HEK293 (cell line): ENCODE measurements at regions not wholly inside any gene's neighbourhood (a gene's known extent, or its start where the extent isn't known, plus 50 kb on each side); places are given as distances from the start of the nearest gene placed in this dataset.

Source experiments
- CTCF ChIA-PET: fragments of 350-600 bp; formaldehyde crosslinking; extraction: SDS; loops from one replicate; lab custom pipeline; 2021; ENCODE audit warnings: antibody characterized with exemption; lab: Yijun Ruan, JAX
- POLR2A ChIA-PET: fragments of 300-600 bp; formaldehyde crosslinking; extraction: SDS; loops from one replicate; lab custom pipeline; 2020; ENCODE audit warnings: antibody characterized with exemption, inconsistent platforms; lab: Yijun Ruan, JAX
- H3K27ac ChIP-seq: fragments of 200-500 bp; sonication (Bioruptor generic); 2 replicates; pipeline ENCODE4 v1.5.1; 2014; ENCODE audit warnings: low read depth, low read length, control low read depth, inconsistent platforms; ENCODE audit errors: extremely low read depth
- H3K36me3 ChIP-seq, 2 experiments: fragments of 200-500 bp in 1 of 2; sonication (Bioruptor generic) in 1 of 2; 1 replicate in 1 of 2; 2 replicates in 1 of 2; pipeline ENCODE4 v1.5.1; 2014 to 2017; ENCODE audit warnings: inconsistent platforms in 2 of 2, low read length in 2 of 2; ENCODE audit not compliant: control insufficient read depth in 2 of 2, insufficient read depth in 1 of 2
- H3K4me1 ChIP-seq: fragments of 200-500 bp; sonication (Bioruptor generic); 2 replicates; pipeline ENCODE4 v1.5.1; 2014; ENCODE audit warnings: mild to moderate bottlenecking, low read length, inconsistent platforms; ENCODE audit not compliant: control insufficient read depth, insufficient read depth
- H3K4me3 ChIP-seq: 2 replicates; pipeline ENCODE4 v1.5.1; 2011; ENCODE audit warnings: low read depth, mild to moderate bottlenecking, control low read depth, low read length, moderate library complexity
- H3K9me3 ChIP-seq: fragments of 200-500 bp; sonication (Bioruptor generic); 2 replicates; pipeline ENCODE4 v1.5.1; 2014; ENCODE audit warnings: low read depth, low read length, inconsistent platforms; ENCODE audit not compliant: control insufficient read depth, insufficient read depth
- AEBP2 ChIP-seq: fragments of 450-650 bp; formaldehyde crosslinking; IDR thresholded peaks from 2 replicates; pipeline ENCODE4 v1.5.1; 2016; ENCODE audit warnings: missing biosample characterization, missing genetic modification characterization, borderline replicate concordance
- HIC1 ChIP-seq: fragments of 450-650 bp; formaldehyde crosslinking; IDR thresholded peaks from 2 replicates; pipeline ENCODE4 v1.5.1; 2016; ENCODE audit warnings: missing biosample characterization, missing genetic modification characterization
- KLF1 ChIP-seq: fragments of 450-650 bp; formaldehyde crosslinking; IDR thresholded peaks from 2 replicates; pipeline ENCODE4 v1.5.1; 2016; ENCODE audit warnings: missing biosample characterization, missing genetic modification characterization
- KLF8 ChIP-seq: fragments of 450-650 bp; formaldehyde crosslinking; IDR thresholded peaks from 2 replicates; pipeline ENCODE4 v1.5.1; 2016; ENCODE audit warnings: missing biosample characterization, missing genetic modification characterization
- SALL2 ChIP-seq: fragments of 450-650 bp; formaldehyde crosslinking; IDR thresholded peaks from 2 replicates; pipeline ENCODE4 v1.5.0; 2017; ENCODE audit warnings: missing biosample characterization, mild to moderate bottlenecking, missing genetic modification characterization, borderline replicate concordance
- SP7 ChIP-seq: fragments of 450-650 bp; formaldehyde crosslinking; IDR thresholded peaks from 2 replicates; pipeline ENCODE4 v1.5.1; 2016; ENCODE audit warnings: missing biosample characterization, missing genetic modification characterization
- ZFP3 ChIP-seq: fragments of 450-650 bp; formaldehyde crosslinking; IDR thresholded peaks from 2 replicates; pipeline ENCODE4 v1.5.1; 2016; ENCODE audit warnings: low read depth, missing biosample characterization, missing genetic modification characterization
- ZNF10 ChIP-seq: fragments of 450-650 bp; formaldehyde crosslinking; IDR thresholded peaks from 2 replicates; pipeline ENCODE4 v1.5.1; 2017; ENCODE audit warnings: missing biosample characterization, missing genetic modification characterization
- ZNF132 ChIP-seq: fragments of 450-650 bp; formaldehyde crosslinking; IDR thresholded peaks from 2 replicates; pipeline ENCODE4 v1.5.1; 2017; ENCODE audit warnings: missing biosample characterization, missing genetic modification characterization, borderline replicate concordance
- ZNF140 ChIP-seq: fragments of 450-650 bp; formaldehyde crosslinking; IDR thresholded peaks from 2 replicates; pipeline ENCODE4 v1.5.1; 2016; ENCODE audit warnings: missing biosample characterization, missing genetic modification characterization
- ZNF274 ChIP-seq, 2 experiments: fragments of 200-500 bp in 1 of 2; fragments of 450-650 bp in 1 of 2; sonication (Bioruptor generic) in 1 of 2; formaldehyde crosslinking in 1 of 2; IDR thresholded peaks; 2 replicates each; pipeline versions ENCODE4 v1.5.1 to v1.6.1; 2014 to 2016; ENCODE audit warnings: borderline replicate concordance in 1 of 2, inconsistent platforms in 1 of 2, low read length in 1 of 2, missing biosample characterization in 1 of 2, missing genetic modification characterization in 1 of 2
- ZNF280D ChIP-seq: fragments of 450-650 bp; formaldehyde crosslinking; IDR thresholded peaks from 2 replicates; pipeline ENCODE4 v1.5.1; 2016; ENCODE audit warnings: missing biosample characterization, missing genetic modification characterization
- ZNF391 ChIP-seq: fragments of 450-650 bp; formaldehyde crosslinking; IDR thresholded peaks from 2 replicates; pipeline ENCODE4 v1.5.1; 2016; ENCODE audit warnings: low read depth, missing biosample characterization, missing genetic modification characterization, borderline replicate concordance
- ZNF560 ChIP-seq: fragments of 450-650 bp; formaldehyde crosslinking; IDR thresholded peaks from 2 replicates; pipeline ENCODE4 v1.5.1; 2017; ENCODE audit warnings: missing biosample characterization, missing genetic modification characterization, borderline replicate concordance
- ZNF561 ChIP-seq: fragments of 450-650 bp; IDR thresholded peaks from 2 replicates; pipeline ENCODE4 v1.5.1; 2018; ENCODE audit warnings: missing biosample characterization, missing genetic modification characterization, borderline replicate concordance
- ZNF585B ChIP-seq: fragments of 450-650 bp; formaldehyde crosslinking; IDR thresholded peaks from 2 replicates; pipeline ENCODE4 v1.5.1; 2016; ENCODE audit warnings: missing biosample characterization, missing genetic modification characterization
- ZSCAN16 ChIP-seq: fragments of 450-650 bp; formaldehyde crosslinking; IDR thresholded peaks from 2 replicates; pipeline ENCODE4 v1.5.1; 2016; ENCODE audit warnings: missing biosample characterization, missing genetic modification characterization

- no peak for TF ChIP-seq ZNF560 (tag by site-specific recombination)
- TF ChIP-seq AEBP2 (tag by site-specific recombination): no peak
- TF ChIP-seq, all 188 proteins: peak for 0
- Histone ChIP-seq H3K4me3 (no peak overlapping the region), H3K27ac (no peak overlapping the region), H3K36me3 (no peaks in the 10 kb centered on the region), H3K9me3 (no peaks in the 10 kb centered on the region), H3K4me1 (no peaks in the 10 kb centered on the region)
- POLR2A ChIA-PET: no interaction called here
- CTCF ChIA-PET: no interaction called here
Observed at GRCh38 chr5:31096238-31096865, 97.1 kb upstream of the CDH6 start.

- Histone ChIP-seq H3K27ac (no peak overlapping the region), H3K4me1 (no peaks in the 10 kb centered on the region), H3K4me3 (no peak overlapping the region), H3K36me3 (no peaks in the 10 kb centered on the region), H3K9me3 (no peaks in the 10 kb centered on the region)
- ChIA-PET CTCF (no interaction called here), POLR2A (no interaction called here)
- TF ChIP-seq ZNF585B (tag by site-specific recombination) (no peak), ZNF140 (tag by site-specific recombination) (no peak), ZNF391 (tag by site-specific recombination) (no peak), ZNF274 (IDR thresholded peaks at IDR 0.05; ENCODE audit: low read length) (no peak), ZNF274 (tag by site-specific recombination; IDR thresholded peaks at IDR 0.05; ENCODE audit: borderline replicate concordance) (no peak), ZNF10 (no peak), ZNF561 (no peak), ZFP3 (tag by site-specific recombination) (no peak)
Observed at GRCh38 chr5:31095796-31096195, 97.7 kb upstream of the CDH6 start.

- Histone ChIP-seq H3K4me1 (no peaks in the 10 kb centered on the region), H3K27ac (no peak overlapping the region), H3K9me3 (no peaks in the 10 kb centered on the region), H3K4me3 (no peak overlapping the region), H3K36me3 (no peaks in the 10 kb centered on the region)
- ChIA-PET CTCF (no interaction called here), POLR2A (interaction anchor here (0.6 kb wide), 1 partner anchor 10 kb away, joined by 4 read pairs; no protein-coding TSS in a partner anchor)
- TF ChIP-seq ZSCAN16 (tag by site-specific recombination) (no peak), ZNF280D (no peak), KLF8 (tag by site-specific recombination) (no peak), SALL2 (tag by site-specific recombination) (no peak), KLF1 (tag by site-specific recombination) (no peak), SP7 (tag by site-specific recombination) (no peak), ZNF132 (no peak), ZNF391 (tag by site-specific recombination) (no peak), HIC1 (tag by site-specific recombination) (no peak)
Observed at GRCh38 chr5:31091501-31091900, 102.0 kb upstream of the CDH6 start.
